ENCODE measurements at regions not wholly inside any gene's neighbourhood (a gene's known extent, or its start where the extent isn't known, plus 50 kb on each side); places are given as distances from the start of the nearest gene placed in this dataset.
"Not testable (repeated sequence)": the region's sequence is repeated elsewhere in the genome, so short reads cannot be mapped to it uniquely, and the experiment has no call there.

- no peak for DNase-seq (ENCODE audit: low spot score)
These were observed 264.6 kb upstream of the THUMPD2 start for GRCh38 chr2:40043641-40044040.

GRCh38 chr2:40043191-40043590, 264.1 kb upstream of the THUMPD2 start:
- DNase-seq (ENCODE audit: low spot score): no peak

GRCh38 chr2:40041422-40042382, 262.6 kb upstream of the THUMPD2 start:
- no peak for DNase-seq (ENCODE audit: low spot score)

- no peak for DNase-seq (ENCODE audit: low spot score)
These were observed 260.5 kb upstream of the THUMPD2 start for GRCh38 chr2:40039549-40039948.

GRCh38 chr2:40038646-40039045, 259.6 kb upstream of the THUMPD2 start:
- no peak for DNase-seq (ENCODE audit: low spot score)

- no peak for DNase-seq (ENCODE audit: low spot score)
These were observed 258.2 kb upstream of the THUMPD2 start for GRCh38 chr2:40037303-40037702.

GRCh38 chr2:40036241-40036640, 257.2 kb upstream of the THUMPD2 start:
- DNase-seq (ENCODE audit: low spot score): no peak

- no peak for DNase-seq (ENCODE audit: low spot score)
These were observed 255.7 kb upstream of the THUMPD2 start for GRCh38 chr2:40034801-40035200.

- no peak for DNase-seq (ENCODE audit: low spot score)
These were observed 255.1 kb upstream of the THUMPD2 start for GRCh38 chr2:40034198-40034597.

- DNase-seq (ENCODE audit: low spot score): no peak
These were observed 254.7 kb upstream of the THUMPD2 start for GRCh38 chr2:40033781-40034180.

- peak; percentile 11 for DNase-seq (ENCODE audit: low spot score)
These were observed 253.7 kb upstream of the THUMPD2 start for GRCh38 chr2:40032650-40033319.

GRCh38 chr2:40030456-40030975, 251.5 kb upstream of the THUMPD2 start:
- DNase-seq (ENCODE audit: low spot score): no peak

GRCh38 chr2:40028792-40029488, 249.9 kb upstream of the THUMPD2 start:
- no peak for DNase-seq (ENCODE audit: low spot score)

GRCh38 chr2:40027968-40028367, 248.9 kb upstream of the THUMPD2 start:
- DNase-seq (ENCODE audit: low spot score): no peak

- not testable (repeated sequence) for DNase-seq (ENCODE audit: low spot score)
These were observed 246.2 kb upstream of the THUMPD2 start for GRCh38 chr2:40025276-40025675.

GRCh38 chr2:40020997-40021396, 241.9 kb upstream of the THUMPD2 start:
- DNase-seq (ENCODE audit: low spot score): no peak

GRCh38 chr2:40016151-40016885, 237.3 kb upstream of the THUMPD2 start:
- DNase-seq (ENCODE audit: low spot score): no peak

GRCh38 chr2:40013962-40014361, 234.9 kb upstream of the THUMPD2 start:
- DNase-seq (ENCODE audit: low spot score): not testable (repeated sequence)

- DNase-seq (ENCODE audit: low spot score): no peak
These were observed 225.3 kb upstream of the THUMPD2 start for GRCh38 chr2:40004336-40004735.

GRCh38 chr2:40002339-40002738, 223.3 kb upstream of the THUMPD2 start:
- DNase-seq (ENCODE audit: low spot score): no peak

GRCh38 chr2:39999864-40000263, 220.8 kb upstream of the THUMPD2 start:
- no peak for DNase-seq (ENCODE audit: low spot score)

- DNase-seq (ENCODE audit: low spot score): no peak
These were observed 219.6 kb upstream of the THUMPD2 start for GRCh38 chr2:39998617-39999016.
